HL-60 (cell line): ENCODE measurements at regions not wholly inside any gene's neighbourhood (a gene's known extent, or its start where the extent isn't known, plus 50 kb on each side); places are given as distances from the start of the nearest gene placed in this dataset.

Source experiments
- CTCF ChIP-seq: IDR thresholded peaks from one replicate; pipeline ENCODE4 v1.5.1; 2011; ENCODE audit warnings: low read length, control low read depth, inconsistent platforms; ENCODE audit not compliant: insufficient read depth
- GABPA ChIP-seq: IDR thresholded peaks from 2 replicates; pipeline ENCODE4 v1.6.1; 2012; ENCODE audit warnings: low read depth
- POLR2AphosphoS5 ChIP-seq: IDR thresholded peaks from 2 replicates; pipeline ENCODE4 v1.6.1; 2012; ENCODE audit warnings: low read depth
- REST ChIP-seq: IDR thresholded peaks from 2 replicates; pipeline ENCODE4 v1.6.1; 2012; ENCODE audit warnings: low read depth; ENCODE audit not compliant: insufficient replicate concordance
- SPI1 ChIP-seq: IDR thresholded peaks from 2 replicates; pipeline ENCODE4 v1.6.1; 2012; ENCODE audit warnings: low read depth, mild to moderate bottlenecking, borderline replicate concordance

- TF ChIP-seq CTCF = no peak
- TF ChIP-seq POLR2AphosphoS5 = no peak
- no peak for TF ChIP-seq REST
- TF ChIP-seq GABPA = no peak
- TF ChIP-seq SPI1 = no peak
Measured at GRCh38 chr14:44279357-44279756, 227.7 kb downstream of the FSCB start.
